Activated T-helper 2 cell treated with anti-CD3 and anti-CD28 coated beads, Interferon-gamma antibody, Interleukin-2, Interleukin-4, amounts not matched to agents 10 μg/mL and 5 μg/mL and 100 μg/mL, durations not matched to agents 14 hours and 24 hours and 36 hours (primary cell): ENCODE measurements at regions not wholly inside any gene's neighbourhood (a gene's known extent, or its start where the extent isn't known, plus 50 kb on each side); places are given as distances from the start of the nearest gene placed in this dataset.

Source experiments
- DNase-seq: peaks from one replicate; pipeline ENCODE4 v3.0.0; 2021; ENCODE audit warnings: low spot score
- H3K27ac Mint-ChIP-seq: one replicate; pipeline ENCODE4 v1.8.0; 2021; ENCODE audit warnings: mixed read lengths
- H3K27me3 Mint-ChIP-seq: one replicate; pipeline ENCODE4 v1.8.0; 2021; ENCODE audit warnings: low read depth, mixed read lengths
- H3K36me3 Mint-ChIP-seq: one replicate; pipeline ENCODE4 v1.8.0; 2021; ENCODE audit warnings: low read depth, mixed read lengths
- H3K4me1 Mint-ChIP-seq: one replicate; pipeline ENCODE4 v1.8.0; 2021; ENCODE audit warnings: low read depth, mixed read lengths
- H3K4me3 Mint-ChIP-seq: one replicate; pipeline ENCODE4 v1.8.0; 2021; ENCODE audit warnings: low read depth, mild to moderate bottlenecking, moderate library complexity, mixed read lengths
- H3K9me3 Mint-ChIP-seq: one replicate; pipeline ENCODE4 v1.8.0; 2021; ENCODE audit warnings: mixed read lengths
- intact Hi-C: fragments of 100-400 bp; cut with micrococcal nuclease; formaldehyde crosslinking; loops from one replicate; pipeline ENCODE4 v1.15.1; 2023

DNA sequence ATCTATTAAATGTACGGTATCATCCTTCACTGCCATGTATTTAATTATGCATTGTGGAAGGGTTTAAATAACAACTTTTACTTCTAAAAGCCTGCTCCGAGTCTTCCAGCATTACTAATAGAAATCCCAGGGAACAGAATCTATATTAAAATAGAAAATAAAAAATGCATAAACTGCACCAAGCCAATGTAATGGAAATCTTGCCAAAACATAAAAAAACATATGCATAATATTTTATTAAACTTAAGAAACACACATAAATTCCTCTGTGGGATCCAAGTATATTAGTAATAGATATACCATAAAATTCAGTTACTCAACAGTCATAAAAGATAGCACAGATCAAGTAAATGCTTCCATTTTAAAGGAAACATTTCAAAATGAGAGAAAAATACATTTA, 175.6 kb downstream of the TDRD15 start:
- H3K4me3 Mint-ChIP-seq = no peak overlapping the region
- no peak overlapping the region for H3K27ac Mint-ChIP-seq
- intact Hi-C loops = no loop called here
- DNase-seq = no peak
- no peaks in the 10 kb centered on the region for H3K36me3 Mint-ChIP-seq
- H3K4me1 Mint-ChIP-seq = no peaks in the 10 kb centered on the region
- no peaks in the 10 kb centered on the region for H3K9me3 Mint-ChIP-seq
- H3K27me3 Mint-ChIP-seq = no peaks in the 10 kb centered on the region

- H3K4me1 Mint-ChIP-seq = no peaks in the 10 kb centered on the region
- no peaks in the 10 kb centered on the region for H3K36me3 Mint-ChIP-seq
- no peak overlapping the region for H3K27ac Mint-ChIP-seq
- H3K4me3 Mint-ChIP-seq = no peak overlapping the region
- H3K27me3 Mint-ChIP-seq = no peaks in the 10 kb centered on the region
- no peaks in the 10 kb centered on the region for H3K9me3 Mint-ChIP-seq
- DNase-seq = no peak
- intact Hi-C loops = no loop called here
Observed at GRCh38 chr2:21301871-21302455, 178.2 kb downstream of the TDRD15 start.

DNA sequence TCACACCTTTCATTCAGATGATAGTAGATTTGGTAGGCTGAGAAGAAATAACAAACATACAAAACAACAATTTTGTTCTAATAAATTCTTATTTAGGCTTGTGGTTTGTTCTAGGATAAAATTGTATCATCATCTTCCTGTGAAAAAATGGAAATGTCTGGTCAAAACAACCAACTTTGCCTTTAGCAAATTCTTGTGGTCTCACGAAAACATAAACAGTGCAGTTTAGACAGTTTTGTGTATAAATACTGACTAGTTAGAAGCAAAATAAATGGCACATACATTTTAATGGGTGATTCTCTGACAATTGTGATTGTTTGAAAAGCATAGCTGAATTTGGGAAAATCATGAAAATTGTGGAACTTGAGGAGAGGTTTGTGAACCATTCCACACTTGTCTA, 180.1 kb downstream of the TDRD15 start:
- no peaks in the 10 kb centered on the region for H3K9me3 Mint-ChIP-seq
- H3K36me3 Mint-ChIP-seq = no peaks in the 10 kb centered on the region
- H3K4me3 Mint-ChIP-seq = no peak overlapping the region
- no peak overlapping the region for H3K27ac Mint-ChIP-seq
- H3K27me3 Mint-ChIP-seq = no peaks in the 10 kb centered on the region
- DNase-seq = no peak
- intact Hi-C loops = no loop called here
- no peaks in the 10 kb centered on the region for H3K4me1 Mint-ChIP-seq

- H3K4me1 Mint-ChIP-seq = no peaks in the 10 kb centered on the region
- intact Hi-C loops = no loop called here
- no peaks in the 10 kb centered on the region for H3K36me3 Mint-ChIP-seq
- no peaks in the 10 kb centered on the region for H3K9me3 Mint-ChIP-seq
- no peak overlapping the region for H3K27ac Mint-ChIP-seq
- no peak overlapping the region for H3K4me3 Mint-ChIP-seq
- DNase-seq = no peak
- H3K27me3 Mint-ChIP-seq = no peaks in the 10 kb centered on the region
Observed at GRCh38 chr2:21305581-21305980, 181.8 kb downstream of the TDRD15 start.

DNA sequence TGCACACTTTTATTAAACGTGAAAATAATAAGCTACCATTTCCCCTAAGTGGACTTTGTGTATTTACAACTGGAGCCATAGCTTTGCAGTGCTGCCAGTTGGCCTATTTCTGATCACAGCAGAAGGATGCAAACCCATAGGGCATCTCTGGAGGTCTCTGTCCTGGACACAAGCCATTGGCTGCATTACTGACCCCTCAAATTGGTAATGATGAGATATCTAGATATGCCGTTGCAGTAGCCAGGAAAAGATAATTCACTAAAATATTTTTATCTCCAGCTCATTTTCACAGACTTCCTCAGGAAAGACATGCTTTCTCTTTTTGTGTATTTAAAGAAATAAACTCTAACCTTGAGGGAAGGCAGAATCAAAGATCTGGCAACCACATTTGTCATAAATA, 182.5 kb downstream of the TDRD15 start:
- Mint-ChIP-seq H3K36me3 (no peaks in the 10 kb centered on the region), H3K27me3 (no peaks in the 10 kb centered on the region), H3K27ac (no peak overlapping the region), H3K9me3 (no peaks in the 10 kb centered on the region), H3K4me3 (no peak overlapping the region), H3K4me1 (no peaks in the 10 kb centered on the region)
- intact Hi-C loops = no loop called here
- DNase-seq = no peak

DNA sequence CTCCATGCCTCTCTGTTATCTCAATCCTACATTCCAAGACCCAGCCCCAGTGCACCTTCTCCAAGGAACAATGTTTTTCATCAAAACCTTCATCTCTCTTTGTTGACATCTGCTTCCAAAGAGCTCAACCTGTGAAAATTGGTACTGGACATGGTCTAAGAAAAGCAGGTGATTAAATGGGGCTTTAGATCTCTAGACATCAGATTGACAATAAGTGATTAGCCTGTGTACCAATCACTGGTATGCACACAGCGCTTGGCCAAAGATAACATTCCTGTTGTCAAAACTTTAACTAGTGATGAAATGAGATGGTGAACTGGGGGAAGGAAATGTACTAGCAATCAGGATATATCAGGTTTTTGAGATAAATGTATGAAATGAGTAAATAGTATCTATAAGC, 183.3 kb downstream of the TDRD15 start:
- Mint-ChIP-seq H3K9me3 (no peaks in the 10 kb centered on the region), H3K27ac (no peak overlapping the region), H3K4me1 (no peaks in the 10 kb centered on the region), H3K27me3 (no peaks in the 10 kb centered on the region), H3K36me3 (no peaks in the 10 kb centered on the region), H3K4me3 (no peak overlapping the region)
- no peak for DNase-seq
- intact Hi-C loops = no loop called here

DNA sequence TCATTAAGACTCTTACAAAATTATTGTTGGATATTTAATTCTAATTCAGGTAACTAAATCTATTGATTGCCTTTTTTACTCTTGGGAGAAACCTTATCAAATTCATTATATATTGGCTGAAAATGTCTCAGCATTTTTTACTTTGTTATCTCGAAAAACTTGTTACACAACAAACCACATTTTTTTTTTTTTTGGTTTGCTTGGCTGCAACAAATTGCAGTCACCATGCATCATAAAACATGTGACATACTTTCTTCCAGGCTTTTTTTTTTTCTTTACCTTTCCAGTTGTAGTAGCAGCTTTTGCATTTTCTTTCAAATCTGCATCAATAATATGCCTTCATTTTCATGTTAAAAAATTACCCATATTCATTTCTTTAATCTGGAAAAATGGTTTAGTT, 186.7 kb downstream of the TDRD15 start:
- intact Hi-C loops = no loop called here
- Mint-ChIP-seq H3K27ac (no peak overlapping the region), H3K9me3 (no peaks in the 10 kb centered on the region), H3K4me1 (no peaks in the 10 kb centered on the region), H3K4me3 (no peak overlapping the region), H3K27me3 (no peaks in the 10 kb centered on the region), H3K36me3 (no peaks in the 10 kb centered on the region)
- DNase-seq = no peak

DNA sequence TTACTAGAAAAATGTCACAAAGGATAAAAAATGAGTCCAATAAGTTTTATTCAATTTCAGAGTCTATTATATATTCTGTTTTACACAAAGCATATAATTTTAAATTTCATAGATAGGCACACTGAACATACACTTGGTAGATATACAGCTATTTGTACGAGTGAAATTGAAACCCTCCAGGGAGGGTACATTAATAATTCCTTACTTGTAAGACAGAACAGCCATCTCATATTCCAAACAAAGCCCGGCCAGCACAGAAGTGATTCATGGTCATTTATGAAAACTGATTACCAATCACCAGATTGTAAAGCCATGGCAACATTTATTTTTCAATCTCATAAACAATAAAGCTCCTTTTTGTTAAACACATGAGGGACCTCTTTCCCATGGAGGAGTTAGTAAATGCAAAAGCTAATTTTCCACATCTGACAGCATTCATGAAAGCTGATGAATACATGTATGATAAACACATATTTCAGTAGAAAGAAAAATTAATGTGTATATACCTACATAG, 190.6 kb downstream of the TDRD15 start:
- H3K27me3 Mint-ChIP-seq = no peaks in the 10 kb centered on the region
- no peaks in the 10 kb centered on the region for H3K36me3 Mint-ChIP-seq
- intact Hi-C loops = no loop called here
- no peak overlapping the region for H3K27ac Mint-ChIP-seq
- H3K4me1 Mint-ChIP-seq = no peaks in the 10 kb centered on the region
- no peak for DNase-seq
- no peaks in the 10 kb centered on the region for H3K9me3 Mint-ChIP-seq
- H3K4me3 Mint-ChIP-seq = no peak overlapping the region

DNA sequence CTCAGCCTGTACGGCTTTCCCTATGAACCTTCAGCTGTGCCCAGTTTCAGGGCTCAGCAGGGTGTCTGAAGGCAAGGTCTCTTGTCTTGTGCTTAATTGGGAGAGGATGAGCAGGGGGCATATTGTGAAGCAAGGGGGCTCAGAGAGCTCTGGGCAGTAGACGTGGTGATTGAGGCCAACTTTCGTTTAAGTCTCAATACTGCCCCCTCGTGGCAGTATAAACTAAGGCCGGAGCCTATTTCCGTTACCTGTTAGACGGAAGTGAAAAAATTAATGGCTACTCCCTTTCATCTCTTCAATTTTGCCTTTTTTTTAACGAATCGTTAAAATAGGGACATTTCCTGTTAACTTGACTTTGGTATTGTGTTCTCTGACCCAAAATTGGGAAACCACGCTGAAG, 193.4 kb downstream of the TDRD15 start:
- no peak overlapping the region for H3K27ac Mint-ChIP-seq
- H3K27me3 Mint-ChIP-seq = no peaks in the 10 kb centered on the region
- intact Hi-C loops = loop anchor here (5.0 kb wide), 1 partner anchor 655 kb away; no protein-coding TSS in a partner anchor
- no peak overlapping the region for H3K4me3 Mint-ChIP-seq
- peak; percentile 10 for DNase-seq
- H3K4me1 Mint-ChIP-seq = no peaks in the 10 kb centered on the region
- no peaks in the 10 kb centered on the region for H3K9me3 Mint-ChIP-seq
- no peaks in the 10 kb centered on the region for H3K36me3 Mint-ChIP-seq

DNA sequence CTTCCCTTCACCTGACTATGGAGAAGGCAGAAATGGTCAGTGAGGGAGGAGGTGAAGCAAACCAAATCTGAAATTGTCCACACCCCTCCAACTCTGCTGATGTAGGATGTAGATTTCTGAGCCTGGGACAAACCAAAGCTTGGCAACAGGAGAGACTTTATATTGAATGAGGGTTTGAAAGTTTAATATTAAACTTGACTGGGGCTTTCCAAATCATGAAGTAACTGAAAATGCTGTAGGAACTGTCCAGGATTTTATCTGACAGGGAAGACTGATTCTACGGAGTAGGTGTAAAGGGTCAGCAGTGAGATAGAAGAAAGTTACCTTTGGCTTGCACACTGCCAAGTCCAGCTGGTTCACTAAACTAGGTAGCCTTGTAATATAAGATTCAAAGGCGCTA, 194.5 kb downstream of the TDRD15 start:
- H3K36me3 Mint-ChIP-seq = no peaks in the 10 kb centered on the region
- H3K27me3 Mint-ChIP-seq = no peaks in the 10 kb centered on the region
- no peaks in the 10 kb centered on the region for H3K9me3 Mint-ChIP-seq
- DNase-seq = no peak
- intact Hi-C loops = loop anchor here (5.0 kb wide), 1 partner anchor 656 kb away; no protein-coding TSS in a partner anchor
- no peak overlapping the region for H3K4me3 Mint-ChIP-seq
- no peak overlapping the region for H3K27ac Mint-ChIP-seq
- H3K4me1 Mint-ChIP-seq = no peaks in the 10 kb centered on the region

GRCh38 chr2:21326152-21326551, 202.4 kb downstream of the TDRD15 start:
- Mint-ChIP-seq H3K9me3 (peaks cover 3% of the 10 kb centered on the region), H3K27ac (no peak overlapping the region), H3K4me1 (no peaks in the 10 kb centered on the region), H3K36me3 (no peaks in the 10 kb centered on the region), H3K4me3 (no peak overlapping the region), H3K27me3 (no peaks in the 10 kb centered on the region)
- DNase-seq = no peak
- intact Hi-C loops = no loop called here

DNA sequence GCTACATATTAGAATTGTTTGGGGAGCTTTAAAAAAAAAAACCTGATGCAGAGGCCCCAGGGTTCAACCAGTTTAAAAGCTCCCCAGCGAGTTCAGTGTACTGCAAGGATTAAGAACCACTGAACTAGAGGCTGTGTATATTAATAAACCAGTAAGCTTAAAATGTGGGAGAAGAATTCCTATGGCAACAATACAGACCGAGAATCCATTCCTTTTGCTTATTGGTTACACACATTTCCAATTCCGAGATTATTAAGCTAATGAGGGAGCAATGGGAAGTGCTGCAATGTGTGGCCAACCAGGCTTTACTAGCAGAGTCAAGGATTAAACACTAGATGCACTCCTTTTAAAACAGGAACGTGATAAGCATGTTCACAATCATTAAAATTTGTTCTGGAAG, 204.4 kb downstream of the TDRD15 start:
- Mint-ChIP-seq H3K4me3 (no peak overlapping the region), H3K36me3 (no peaks in the 10 kb centered on the region), H3K27me3 (no peaks in the 10 kb centered on the region), H3K27ac (no peak overlapping the region), H3K4me1 (no peaks in the 10 kb centered on the region), H3K9me3 (peaks cover 3% of the 10 kb centered on the region)
- DNase-seq = no peak
- intact Hi-C loops = no loop called here

- Mint-ChIP-seq H3K36me3 (no peaks in the 10 kb centered on the region), H3K9me3 (peaks cover 3% of the 10 kb centered on the region), H3K27me3 (no peaks in the 10 kb centered on the region), H3K4me1 (no peaks in the 10 kb centered on the region), H3K4me3 (no peak overlapping the region), H3K27ac (no peak overlapping the region)
- intact Hi-C loops = no loop called here
- DNase-seq = no peak
Observed at GRCh38 chr2:21330786-21331391, 207.1 kb downstream of the TDRD15 start.
